ENCODE measurements at regions not wholly inside any gene's neighbourhood (a gene's known extent, or its start where the extent isn't known, plus 50 kb on each side); places are given as distances from the start of the nearest gene placed in this dataset.

DNA sequence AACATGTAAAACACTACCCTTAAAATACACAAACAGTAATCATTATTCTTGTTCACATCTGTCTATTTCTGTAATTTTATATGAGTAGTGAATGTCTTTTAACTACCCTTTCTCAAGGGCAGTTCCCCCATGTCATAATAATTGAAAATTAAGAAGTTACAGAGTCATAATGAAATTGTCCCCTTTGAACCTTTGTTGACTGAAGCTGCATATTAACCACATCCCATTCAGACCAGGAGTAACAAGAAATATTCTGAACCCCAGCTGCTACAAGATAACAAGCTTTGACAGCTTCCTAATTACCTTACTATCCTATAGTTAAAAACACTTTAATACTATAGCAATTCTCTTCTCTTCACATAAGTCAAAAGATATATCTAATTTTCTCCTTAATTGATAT, 635.9 kb upstream of the SUCLG2 start:
- no peak for DNase-seq

DNA sequence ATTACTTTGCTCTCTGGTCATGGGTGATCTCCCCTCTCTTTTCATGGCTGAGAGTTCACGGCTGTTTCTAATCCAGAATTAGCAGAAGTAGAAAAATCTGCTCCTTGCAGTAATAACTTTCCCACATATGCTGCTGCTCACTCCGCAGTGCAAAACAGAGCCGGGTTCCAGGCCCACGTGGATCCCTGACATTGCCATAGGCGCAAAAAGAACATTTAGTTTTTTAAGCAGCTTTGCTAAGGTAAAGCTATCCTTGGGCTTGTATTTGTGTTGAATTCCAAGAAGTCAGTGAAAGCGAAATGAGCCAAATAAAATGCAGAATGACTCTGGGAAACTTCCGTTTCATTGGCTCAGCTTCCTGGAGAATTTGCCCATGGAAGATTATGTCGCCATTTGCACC, 633.7 kb upstream of the SUCLG2 start:
- no peak for DNase-seq

DNA sequence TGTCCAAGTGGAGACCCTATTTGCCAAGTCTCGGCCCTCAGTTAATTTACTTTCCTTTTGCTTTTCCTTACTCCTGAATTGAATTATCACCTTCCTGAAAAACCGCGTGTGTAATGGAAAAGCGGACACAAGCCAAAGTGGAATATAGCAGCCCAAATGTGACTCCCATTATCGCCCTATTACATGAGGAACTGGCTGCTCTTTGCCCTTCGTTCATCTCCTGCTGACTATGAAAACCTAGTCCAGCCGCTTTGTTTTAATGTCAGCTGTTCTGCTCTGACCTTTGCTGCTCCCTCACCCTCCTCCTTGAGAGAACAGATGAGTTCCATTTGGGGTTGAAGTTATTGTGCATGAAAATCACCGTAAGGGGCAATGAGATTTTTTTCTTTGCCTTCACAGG, 632.7 kb upstream of the SUCLG2 start:
- no peak for DNase-seq

DNA sequence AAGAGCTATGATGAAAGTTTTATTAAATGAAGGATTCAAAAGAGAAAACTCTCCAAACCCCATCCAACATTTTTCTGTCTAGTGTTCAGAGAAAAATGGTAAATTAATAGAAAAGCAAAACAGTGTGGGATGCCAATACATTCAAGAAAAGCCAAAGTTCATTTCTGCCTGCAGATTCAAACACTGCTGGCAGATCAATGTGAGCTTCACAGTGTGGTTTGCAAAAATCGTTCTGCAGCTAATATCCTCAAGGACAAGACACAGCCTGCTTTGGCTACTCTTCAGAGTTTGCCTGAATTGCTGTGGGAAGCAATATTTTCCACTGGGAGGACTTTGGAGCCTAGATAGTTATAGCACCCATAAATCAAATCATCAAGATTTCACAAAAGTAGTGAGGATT, 619.9 kb upstream of the SUCLG2 start:
- DNase-seq, result no peak

DNA sequence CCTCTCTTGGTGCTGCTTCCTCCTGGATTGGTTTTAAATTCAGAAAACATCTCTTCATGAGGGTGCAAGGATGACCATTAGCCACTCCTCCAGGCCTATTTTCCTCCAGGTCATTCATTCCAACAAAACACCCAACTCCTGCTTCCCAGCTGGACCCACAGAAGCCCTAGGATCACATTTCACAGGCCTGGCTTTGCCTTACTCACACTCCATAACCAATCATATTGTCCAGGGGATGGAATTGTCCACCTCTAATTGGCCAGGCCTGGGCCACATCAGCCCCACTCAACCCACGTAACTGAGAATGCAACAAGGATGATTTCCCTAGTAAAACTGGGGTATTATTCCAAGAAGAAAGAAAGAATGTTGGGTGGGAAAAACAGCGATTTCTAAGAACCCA, 616.7 kb upstream of the SUCLG2 start:
- no peak for DNase-seq

DNA sequence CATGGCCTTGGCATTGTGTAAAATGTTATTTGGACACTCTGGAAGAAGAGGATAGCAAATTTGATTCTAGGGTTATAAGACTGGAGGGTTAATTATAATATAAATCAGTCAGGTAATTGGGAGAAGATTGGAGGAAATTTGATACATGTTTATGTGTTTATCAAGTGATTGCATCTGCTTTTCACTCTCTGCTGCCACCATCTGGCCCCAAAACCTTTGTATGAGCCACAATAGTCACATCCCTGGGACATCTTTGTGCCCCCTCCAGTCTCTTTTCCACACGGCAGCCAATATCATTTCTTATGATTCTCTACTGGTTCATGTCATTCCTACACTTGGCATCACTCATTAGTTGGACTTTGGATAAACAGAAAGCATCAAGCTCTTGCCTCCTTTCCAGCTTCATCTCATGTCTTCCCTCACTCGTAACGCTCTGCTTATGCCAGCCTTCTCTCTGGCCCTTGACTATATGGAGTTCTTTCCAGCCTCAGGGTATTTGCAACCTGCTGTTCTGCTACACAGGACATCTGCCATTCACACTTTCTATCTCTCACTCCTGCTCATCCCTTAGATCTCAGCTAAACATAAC, 602.3 kb upstream of the SUCLG2 start:
- no peak for DNase-seq

DNA sequence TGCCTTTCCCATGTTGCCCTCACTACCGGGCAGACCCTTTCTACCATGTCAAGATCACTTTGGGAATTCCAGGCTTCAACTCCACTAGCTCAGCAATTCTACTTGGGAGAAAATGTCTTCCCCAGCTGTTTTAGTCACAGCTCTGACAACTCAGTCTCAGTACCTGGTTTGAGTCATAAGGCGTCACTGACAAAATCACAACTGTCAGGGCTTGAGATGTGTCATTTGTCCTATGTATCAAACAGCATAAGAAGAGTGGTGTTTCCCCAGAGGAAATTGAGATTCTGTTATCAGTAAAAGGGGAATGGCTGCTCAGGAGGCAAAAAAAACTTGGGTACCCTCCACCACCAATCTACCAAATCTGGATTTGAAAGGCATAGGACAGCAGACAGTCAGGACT, 594.9 kb upstream of the SUCLG2 start:
- DNase-seq, result no peak

DNA sequence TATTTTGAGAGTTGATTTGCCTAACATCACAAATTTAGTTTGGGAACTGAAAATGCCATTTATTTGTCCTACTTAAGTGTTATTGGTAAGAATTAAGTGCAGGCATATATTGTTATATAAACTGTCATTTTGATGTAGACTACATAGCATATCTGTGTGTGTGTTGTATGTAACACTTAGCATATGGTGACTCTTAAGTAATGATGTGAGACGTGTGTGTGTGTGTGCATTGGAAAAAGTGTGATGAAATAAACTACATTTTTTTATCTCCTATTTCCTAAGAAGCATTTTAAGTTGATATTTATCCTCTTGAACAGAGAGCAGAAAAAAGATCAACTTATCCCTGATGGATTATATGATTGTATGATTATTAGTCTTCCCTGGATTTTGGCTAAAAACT, 588.2 kb upstream of the SUCLG2 start:
- no peak for DNase-seq

DNA sequence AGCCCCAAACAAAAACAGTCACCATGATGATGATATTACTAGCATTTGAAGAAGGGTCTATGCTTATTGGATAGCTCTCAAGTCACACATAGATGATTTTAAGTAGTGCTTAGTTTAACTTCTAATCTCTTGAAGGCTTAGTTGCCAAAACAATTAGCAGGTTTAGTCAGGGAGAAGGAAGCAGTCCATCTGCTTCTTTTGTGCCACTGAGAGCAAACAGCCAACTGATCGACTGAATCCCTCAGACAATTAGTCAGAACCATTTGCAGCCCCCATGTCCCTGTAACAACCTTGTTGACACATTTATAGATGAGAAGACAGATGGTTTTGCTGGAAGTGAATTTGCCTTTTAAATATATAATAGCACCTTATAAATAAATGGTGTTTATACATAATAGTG, 585.1 kb upstream of the SUCLG2 start:
- DNase-seq, result no peak

DNA sequence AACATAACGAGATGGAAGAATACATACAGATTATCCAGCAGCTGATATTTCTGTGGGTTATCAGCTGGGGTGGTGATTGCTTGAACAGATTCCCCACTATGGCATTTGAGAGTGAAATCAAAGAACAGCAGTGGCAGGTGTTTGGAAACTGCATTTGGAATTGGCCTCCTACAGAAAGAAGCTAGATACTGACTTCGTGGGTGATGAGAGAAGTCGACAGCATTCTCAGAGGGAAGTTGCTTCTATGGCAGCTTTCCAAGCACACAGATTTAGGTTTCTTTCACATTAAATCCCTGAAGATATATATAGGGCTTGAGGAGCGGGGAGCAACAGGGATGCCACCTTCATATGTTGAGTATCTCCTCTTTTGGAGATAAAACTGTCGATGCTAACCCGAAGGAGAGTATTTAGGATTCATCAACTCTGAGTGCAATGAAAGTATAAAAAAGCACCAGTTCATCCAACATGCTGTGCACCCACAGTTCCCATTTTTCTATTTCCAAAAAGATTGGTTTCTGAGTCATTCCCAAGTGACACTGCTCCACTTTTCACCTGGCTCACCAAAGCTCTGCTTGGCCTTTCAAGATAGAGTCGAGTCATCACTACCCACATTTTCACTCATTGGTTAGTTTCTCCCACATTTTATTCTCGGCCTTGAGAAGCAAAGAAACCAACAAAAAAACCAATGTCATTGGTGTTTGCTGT, 579.8 kb upstream of the SUCLG2 start:
- no peak for DNase-seq

DNA sequence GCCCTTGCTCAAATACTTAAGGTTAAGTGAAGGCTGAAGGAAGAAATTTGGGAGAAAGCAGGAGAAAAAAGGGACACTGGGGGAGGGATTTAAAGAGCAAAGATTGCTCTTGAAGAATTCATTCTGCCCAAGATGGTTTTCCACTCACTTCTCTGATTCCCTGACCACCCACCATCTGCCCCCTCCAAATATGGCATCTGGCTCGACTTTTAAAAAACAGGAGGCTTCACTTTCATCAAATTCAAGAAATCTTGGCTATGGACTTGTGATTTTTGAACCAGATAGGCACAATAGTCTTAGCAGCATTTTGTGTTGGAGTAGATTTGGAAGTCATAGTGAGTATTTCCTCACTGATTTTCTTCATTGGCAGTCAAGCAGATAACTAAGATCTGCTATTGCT, 574.4 kb upstream of the SUCLG2 start:
- no peak for DNase-seq

DNA sequence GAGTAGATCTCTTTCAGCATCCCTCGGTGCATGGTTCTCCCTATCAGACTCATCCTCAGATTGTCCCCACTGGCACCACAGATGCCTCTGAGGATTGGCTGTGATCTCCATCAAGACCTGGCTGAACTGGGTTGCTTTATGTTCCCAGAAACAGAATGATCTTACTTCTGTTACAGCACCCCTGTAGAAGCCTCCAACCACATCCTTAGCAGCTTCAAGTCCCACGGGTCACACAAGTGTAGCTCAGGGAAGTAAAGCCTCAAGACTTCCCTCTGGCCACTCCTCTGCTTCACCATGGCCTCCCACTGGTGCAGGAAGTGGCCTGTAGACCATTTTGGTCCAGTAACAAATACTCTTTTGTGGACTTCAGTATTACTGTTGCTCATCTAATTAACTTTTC, 566.4 kb upstream of the SUCLG2 start:
- no peak for DNase-seq

DNA sequence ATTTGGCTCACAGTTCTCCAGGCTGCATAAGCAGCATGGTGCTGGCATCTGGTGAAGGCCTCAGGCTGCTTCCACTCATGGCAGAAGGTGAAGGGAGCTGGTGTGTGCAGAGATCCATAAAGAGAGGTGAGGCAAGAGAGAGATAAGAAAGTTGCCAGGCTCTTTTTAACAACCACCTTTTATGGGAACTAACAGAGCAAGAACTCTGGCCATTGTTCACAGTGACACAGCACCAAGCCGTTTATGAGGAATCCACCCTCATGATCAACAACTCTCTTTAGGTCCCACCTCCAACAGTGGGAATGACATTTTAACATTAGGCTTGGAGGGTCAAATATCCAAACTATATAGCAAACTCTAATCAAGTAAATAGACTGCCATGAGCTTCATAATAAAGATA, 557.2 kb upstream of the SUCLG2 start:
- no peak for DNase-seq

DNA sequence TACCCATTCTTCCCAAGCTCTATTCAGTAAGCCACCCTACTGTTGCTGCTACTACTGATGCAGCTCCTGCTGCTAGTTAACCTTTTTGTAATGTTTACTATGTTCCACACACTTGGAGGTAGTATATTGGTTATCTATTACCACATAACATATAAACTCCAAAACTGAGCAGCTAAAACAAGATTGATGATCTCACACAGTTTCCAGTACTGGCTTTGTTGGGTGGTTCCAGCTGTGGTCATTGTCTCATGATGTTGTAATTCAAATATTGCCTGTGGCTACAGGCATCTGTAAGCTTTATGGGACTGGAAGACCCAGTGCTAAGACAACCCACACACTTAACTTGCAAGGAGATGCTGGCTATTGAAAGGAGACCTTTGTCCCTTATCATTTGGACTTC, 556.2 kb upstream of the SUCLG2 start:
- no peak for DNase-seq

DNA sequence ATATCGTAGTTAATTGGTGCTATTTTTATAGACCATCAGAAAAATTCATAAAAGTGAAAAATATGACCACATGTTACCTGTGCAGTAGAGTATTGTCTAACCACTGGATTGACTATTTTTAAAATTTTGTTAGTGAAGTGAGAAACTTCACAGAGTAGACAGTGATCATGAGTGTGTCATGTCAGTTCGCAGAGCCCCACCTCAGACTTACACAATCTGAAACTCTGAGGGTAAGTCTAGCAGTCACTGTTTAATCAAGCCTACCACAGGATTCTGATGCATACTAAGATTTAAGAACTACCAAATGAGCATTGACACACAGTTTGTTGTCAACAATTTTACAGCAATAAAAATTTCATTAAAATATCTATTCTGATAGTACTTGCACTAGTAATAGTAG, 552.9 kb upstream of the SUCLG2 start:
- no peak for DNase-seq

DNA sequence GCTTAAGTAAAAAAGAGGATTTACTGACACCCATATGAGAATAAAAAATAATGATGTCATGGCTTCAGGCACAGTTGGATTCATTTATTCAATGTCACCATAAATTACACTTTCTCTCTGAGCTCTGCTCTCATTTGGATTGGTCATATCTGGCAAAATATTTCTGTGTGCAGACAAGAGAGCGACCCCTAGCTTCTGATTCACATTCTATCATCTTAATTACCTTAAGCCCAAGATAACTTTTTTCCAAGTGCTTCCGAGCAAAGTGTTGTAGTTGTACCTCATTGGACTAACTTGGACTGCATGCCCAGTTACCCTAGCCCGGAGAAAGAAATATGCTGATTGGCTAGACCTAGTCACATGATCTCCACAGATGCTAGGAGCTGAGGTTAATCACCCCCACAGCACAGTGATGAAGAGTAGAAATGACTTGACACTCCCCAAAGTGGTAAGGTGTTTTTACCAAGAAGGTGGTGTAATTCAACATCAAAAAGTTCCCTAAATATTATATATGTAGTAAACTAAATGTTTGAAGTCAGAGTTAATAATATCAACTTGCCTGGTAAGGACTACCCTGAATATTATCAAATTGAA, 552.2 kb upstream of the SUCLG2 start:
- DNase-seq, result no peak

DNA sequence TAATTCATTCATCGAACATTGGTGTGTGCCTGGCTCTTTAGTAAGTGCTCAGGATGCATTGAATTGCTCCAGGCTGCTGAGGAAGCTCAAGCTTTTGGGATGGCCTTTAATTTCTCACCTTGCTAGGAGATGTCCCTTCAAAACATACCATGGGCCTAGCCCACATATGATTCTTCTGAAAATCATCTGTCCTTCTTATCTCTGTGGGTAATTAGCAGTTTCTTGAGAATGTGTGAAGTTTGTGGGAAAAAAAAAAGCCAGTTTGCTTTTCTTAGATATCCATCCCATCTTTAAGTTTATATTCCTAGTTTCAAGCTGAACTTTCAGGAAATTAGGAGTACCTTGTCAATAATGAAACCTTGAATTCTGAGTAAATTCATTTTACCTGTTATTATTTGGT, 532.3 kb upstream of the SUCLG2 start:
- DNase-seq, result no peak

DNA sequence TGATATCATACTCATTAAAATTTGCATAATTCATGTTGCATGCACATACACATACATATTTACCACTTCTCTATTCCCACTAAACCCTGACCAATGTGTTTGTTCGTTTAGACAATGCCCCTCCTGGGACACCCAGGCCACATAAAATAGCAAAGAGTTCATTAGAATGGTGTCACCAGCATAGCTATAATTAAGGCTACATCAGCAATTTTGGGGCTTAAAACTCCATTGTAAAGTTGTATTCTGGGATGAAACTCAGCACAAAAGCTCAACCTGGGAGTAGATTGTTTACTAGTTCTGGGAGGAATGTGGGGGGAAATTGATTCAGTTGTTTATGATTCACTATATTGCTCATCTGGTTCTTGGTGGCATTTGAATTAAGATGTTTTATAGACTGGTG, 522.2 kb upstream of the SUCLG2 start:
- DNase-seq, result no peak

DNA sequence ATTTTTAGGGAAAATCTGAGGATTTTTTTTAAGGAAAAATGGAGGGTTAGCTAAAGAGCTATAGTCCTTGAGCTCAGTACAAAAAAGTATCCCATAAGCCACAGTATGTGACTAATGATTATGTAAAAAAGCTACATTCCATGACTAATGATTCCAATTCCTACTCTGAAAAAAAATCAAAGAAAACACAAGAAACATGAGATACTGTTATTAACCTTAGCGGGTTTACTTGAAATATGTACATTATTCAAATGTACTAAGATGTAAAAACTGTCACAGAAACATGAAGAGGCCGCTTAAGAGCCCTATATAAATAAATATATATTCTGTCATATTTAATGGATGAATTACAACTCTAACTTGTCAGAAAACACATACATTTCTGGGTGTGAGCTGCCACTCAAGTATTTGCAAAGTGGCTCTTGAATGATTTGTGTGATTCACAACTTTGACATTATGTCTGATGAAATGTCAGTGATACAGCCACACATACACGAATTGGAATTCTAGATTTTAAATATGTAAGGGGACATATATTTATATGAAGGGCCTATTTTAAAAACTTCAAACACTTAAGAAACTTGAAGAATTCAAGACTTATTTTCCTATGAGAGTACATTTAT, 518.7 kb upstream of the SUCLG2 start:
- DNase-seq, result no peak

DNA sequence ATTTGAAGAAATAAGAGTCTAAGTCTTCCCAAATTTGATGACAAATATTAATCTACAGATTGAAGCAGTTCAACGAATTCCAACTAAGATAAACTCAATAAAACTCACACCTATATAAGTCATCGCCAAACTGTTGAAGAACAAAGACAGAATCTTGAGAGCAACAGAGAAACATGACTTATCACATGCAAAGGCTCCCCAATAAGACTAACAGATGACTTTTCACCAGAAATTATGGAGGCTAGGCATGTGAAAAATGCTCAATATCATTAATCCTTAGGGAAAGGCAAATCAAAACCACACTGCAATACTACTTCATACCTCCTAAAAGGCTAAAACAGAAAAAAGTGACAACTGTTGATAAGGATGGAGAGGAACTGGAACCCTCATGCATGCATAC, 517.6 kb upstream of the SUCLG2 start:
- no peak for DNase-seq

DNA sequence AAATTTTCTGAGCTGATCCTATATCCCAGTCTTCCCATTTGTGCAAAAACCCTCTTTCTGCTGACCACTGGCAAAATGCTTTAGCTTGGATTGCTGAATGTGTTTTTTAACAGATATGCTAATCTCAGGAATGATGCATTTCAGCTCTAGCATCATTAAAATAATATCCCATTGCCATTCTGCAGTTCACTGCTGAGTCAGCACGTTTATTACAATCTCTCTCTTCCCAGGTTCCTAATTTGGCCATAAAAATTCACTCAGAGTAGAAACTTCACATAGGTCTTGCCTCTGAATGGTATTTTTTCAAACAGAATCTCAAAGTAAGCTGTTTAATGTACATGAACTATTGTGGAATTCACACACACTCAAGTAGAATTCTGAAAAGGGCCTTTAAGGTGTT, 509.6 kb upstream of the SUCLG2 start:
- DNase-seq, result no peak

DNA sequence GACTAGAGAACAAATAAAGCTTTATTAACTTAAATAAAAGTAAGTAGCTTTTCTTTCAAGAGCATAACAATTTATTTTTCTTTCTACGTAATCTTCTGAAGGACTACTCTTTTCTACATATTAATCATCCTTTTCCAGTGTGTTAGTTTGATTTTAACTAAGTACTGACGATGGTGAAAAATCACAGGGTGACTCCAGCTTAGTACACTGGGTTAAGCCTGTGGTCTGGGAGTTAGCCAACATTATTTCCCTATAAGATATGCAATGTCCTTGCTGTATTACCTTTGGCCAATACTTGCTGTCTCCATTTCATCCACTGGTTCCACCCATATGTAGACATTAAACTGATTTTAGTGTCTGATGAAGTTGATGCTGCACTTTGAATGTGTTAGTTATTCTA, 508.6 kb upstream of the SUCLG2 start:
- no peak for DNase-seq

DNA sequence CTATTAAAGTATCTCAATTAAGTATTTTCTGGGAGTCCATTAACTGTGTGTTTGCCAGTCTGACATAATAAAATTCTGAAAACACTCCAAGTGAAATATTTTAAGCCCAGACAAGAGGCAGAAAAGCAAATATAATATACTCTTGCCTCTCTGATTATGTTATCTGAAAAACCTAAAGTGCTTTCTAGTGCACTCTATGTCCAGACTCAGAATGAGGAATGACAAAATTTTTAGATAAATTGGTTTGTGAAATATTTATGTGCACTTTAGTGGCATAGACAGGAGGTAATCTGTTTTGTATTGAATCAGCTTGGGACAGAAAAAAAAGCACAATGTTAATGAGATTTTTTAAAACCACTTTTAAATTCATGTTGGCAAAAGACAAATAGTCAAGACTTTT, 508.2 kb upstream of the SUCLG2 start:
- DNase-seq, result no peak

DNA sequence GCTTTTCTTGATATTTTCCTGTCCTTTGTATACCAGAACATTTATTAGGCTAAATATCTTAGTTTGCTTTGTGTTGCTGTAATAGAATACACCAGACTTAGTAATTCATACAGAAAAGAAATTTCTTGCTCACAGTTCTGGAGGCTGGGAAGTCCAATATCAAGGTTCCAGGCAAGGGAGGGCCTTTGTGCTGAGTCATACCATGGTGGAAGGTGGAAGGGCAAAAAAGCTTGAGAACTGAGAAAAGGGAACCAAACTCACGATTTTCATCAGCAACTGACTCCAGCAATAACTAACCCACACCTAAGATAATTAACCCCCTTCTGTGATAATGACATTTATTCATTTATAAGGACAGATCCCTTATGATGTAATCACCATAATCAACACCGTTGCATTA, 496.9 kb upstream of the SUCLG2 start:
- DNase-seq, result no peak

DNA sequence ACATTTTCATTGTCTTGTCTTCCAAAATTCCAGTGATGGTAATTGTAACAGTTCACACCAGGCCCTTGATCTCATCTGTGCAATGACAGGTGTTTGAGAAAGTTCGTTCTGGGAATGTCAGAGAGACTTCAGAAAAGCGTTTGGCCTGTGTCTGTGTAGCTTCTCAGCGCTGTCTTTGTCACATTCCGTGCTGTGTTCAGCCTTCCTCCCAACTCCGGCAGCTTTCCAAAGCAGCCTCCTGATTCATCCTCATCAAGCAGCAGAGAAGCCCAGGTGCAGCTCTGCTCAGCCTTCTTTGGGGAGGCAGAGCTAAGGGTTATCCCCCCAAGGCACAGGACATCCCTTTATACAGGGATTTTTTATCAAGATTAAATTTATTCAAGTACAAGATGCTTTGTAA, 494.0 kb upstream of the SUCLG2 start:
- DNase-seq, result no peak
